ENCODE measurements at regions not wholly inside any gene's neighbourhood (a gene's known extent, or its start where the extent isn't known, plus 50 kb on each side); places are given as distances from the start of the nearest gene placed in this dataset.

- 13% methylated on average over 18 of the region's 18 CpGs for WGBS (ENCODE audit: insufficient coverage, insufficient replicate concordance, low lambda C conversion rate, missing lambda C conversion rate)
- in situ Hi-C loops (cut with MboI) = no loop called here
Observed at GRCh38 chr1:5594056-5594956, 397.9 kb downstream of the NPHP4 start.

More at GRCh38 chr1:5594056-5594956, 397.9 kb downstream of the NPHP4 start:
- ChIA-PET RAD21 (ENCODE audit: unreplicated experiment) (no interaction called here), CTCF (no interaction called here), POLR2A (no interaction called here), SMC1A (ENCODE audit: uncharacterized antibody, unreplicated experiment) (no interaction called here)
- ATAC-seq = no peak
- no peaks in the 10 kb centered on the region for H4K20me1 ChIP-seq (ENCODE audit: control insufficient read depth, insufficient read depth)
- no peaks in the 10 kb centered on the region for H3K4me1 ChIP-seq (ENCODE audit: control insufficient read depth, insufficient read depth, low read length)
- no peak overlapping the region for H3K4me2 ChIP-seq (ENCODE audit: control insufficient read depth, insufficient read depth)
- no peaks in the 10 kb centered on the region for H3K27me3 ChIP-seq (replicated peaks in 1 of 2; ENCODE audit: control insufficient read depth in 2 of 2, insufficient read depth in 2 of 2, low read length in 1 of 2)
- H3K36me3 ChIP-seq (ENCODE audit: control insufficient read depth in 2 of 2, insufficient read depth in 2 of 2, low read length in 1 of 2) = no peaks in the 10 kb centered on the region
- no TSS peak for BruUV-seq (replicated peaks)
- TF ChIP-seq MLLT1 (IDR thresholded peaks at IDR 0.05) (no peak), PAX5 (IDR thresholded peaks at IDR 0.05; ENCODE audit: borderline replicate concordance, low read depth, low read length) (no peak), TCF3 (IDR thresholded peaks at IDR 0.05; ENCODE audit: borderline replicate concordance, insufficient read depth, low read depth, low read length) (no peak), SIX5 (IDR thresholded peaks at IDR 0.05; ENCODE audit: low read depth, low read length, severe bottlenecking) (no peak), RELA (IDR thresholded peaks at IDR 0.05; ENCODE audit: borderline replicate concordance, partially characterized antibody) (no peak), CBFB (IDR thresholded peaks at IDR 0.05; ENCODE audit: low read depth) (no peak), ESRRA (IDR thresholded peaks at IDR 0.05; ENCODE audit: low read length) (no peak), NFIC (IDR thresholded peaks at IDR 0.05; ENCODE audit: low read depth, low read length) (no peak), HDAC6 (IDR thresholded peaks at IDR 0.05; ENCODE audit: unreplicated experiment) (no peak), TARDBP (IDR thresholded peaks at IDR 0.05; ENCODE audit: borderline replicate concordance) (no peak), FOXK2 (IDR thresholded peaks at IDR 0.05) (no peak)
- H3K9ac ChIP-seq (ENCODE audit: control insufficient read depth, insufficient read depth, low read length) = no peak overlapping the region
- no peak overlapping the region for H3K27ac ChIP-seq (ENCODE audit: control insufficient read depth, insufficient read depth)
- H3K9me3 ChIP-seq (replicated peaks; ENCODE audit: control insufficient read depth, insufficient read depth, low read length) = no peaks in the 10 kb centered on the region; the same call in 2 of the 3 replicates
- no peak overlapping the region for H2AFZ ChIP-seq (ENCODE audit: control insufficient read depth, low read depth, low read length)
- no peak for FAIRE-seq
- no peaks in the 10 kb centered on the region for H3K79me2 ChIP-seq (ENCODE audit: control insufficient read depth, insufficient read depth, low read length)
- DNase-seq (ENCODE audit: low read depth, low spot score) = no peak
- intact Hi-C loops (cut with micrococcal nuclease; ENCODE audit: unreplicated experiment) = no loop called here
- H3K4me3 ChIP-seq = no peak overlapping the region
